EH (cell line): ENCODE measurements at regions not wholly inside any gene's neighbourhood (a gene's known extent, or its start where the extent isn't known, plus 50 kb on each side); places are given as distances from the start of the nearest gene placed in this dataset.
"Not testable (repeated sequence)": the region's sequence is repeated elsewhere in the genome, so short reads cannot be mapped to it uniquely, and the experiment has no call there.

Experiments
- DNase-seq: peaks from one replicate; pipeline ENCODE4 v3.0.0-alpha.2; 2015; ENCODE audit warnings: low read depth

GRCh38 chr3:153551536-153552285 is 389.7 kb downstream of the RAP2B start:
- DNase-seq, result no peak

GRCh38 chr3:153552887-153553604 is 391.0 kb downstream of the RAP2B start:
- no peak for DNase-seq

- no peak for DNase-seq
Observed at GRCh38 chr3:153553605-153553945, 391.5 kb downstream of the RAP2B start.

GRCh38 chr3:153555919-153556318 is 393.9 kb downstream of the RAP2B start:
- no peak for DNase-seq

DNA sequence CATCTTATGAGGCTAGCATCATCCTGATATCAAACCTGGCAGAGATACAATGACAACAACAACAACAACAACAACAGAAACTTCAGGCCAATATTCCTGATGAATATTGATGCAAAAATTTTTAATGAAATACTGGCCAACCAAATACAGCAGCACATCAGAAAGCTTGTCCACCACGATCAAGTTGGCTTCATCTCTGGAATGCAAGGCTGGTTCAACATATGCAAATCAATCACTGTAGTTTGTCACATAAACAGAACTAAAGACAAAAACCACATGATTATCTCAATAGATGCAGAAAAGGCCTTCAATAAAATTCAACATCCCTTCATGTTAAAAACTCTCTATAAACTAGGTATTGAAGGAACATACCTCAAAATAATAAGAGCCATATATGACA is 397.3 kb downstream of the RAP2B start:
- DNase-seq, result not testable (repeated sequence)

- no peak for DNase-seq
Observed at GRCh38 chr3:153567011-153567410, 405.0 kb downstream of the RAP2B start.

- DNase-seq, result no peak
Observed at GRCh38 chr3:153567556-153567955, 405.5 kb downstream of the RAP2B start.

GRCh38 chr3:153570481-153570880 is 408.5 kb downstream of the RAP2B start:
- DNase-seq, result not testable (repeated sequence)

GRCh38 chr3:153572165-153572564 is 410.1 kb downstream of the RAP2B start:
- DNase-seq, result no peak

DNA sequence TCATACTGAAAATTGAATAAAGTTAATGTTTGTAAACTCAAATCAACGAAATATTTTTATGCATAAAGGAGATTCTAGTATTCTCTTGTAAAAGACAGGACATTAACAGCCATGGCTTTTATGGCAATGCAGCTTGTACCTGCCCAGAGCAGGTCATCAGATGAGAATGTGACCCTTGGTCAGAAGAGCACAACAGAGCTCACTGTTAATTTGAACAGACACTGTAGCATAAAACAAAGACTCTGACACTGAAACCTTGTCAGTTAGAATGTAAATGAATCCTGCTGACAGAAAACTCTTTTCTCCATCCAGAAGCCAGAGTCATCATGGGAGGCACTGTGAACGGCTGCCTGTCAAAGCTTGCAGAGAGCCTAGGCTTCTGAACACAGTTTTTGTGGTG is 410.6 kb downstream of the RAP2B start:
- DNase-seq, result no peak

DNA sequence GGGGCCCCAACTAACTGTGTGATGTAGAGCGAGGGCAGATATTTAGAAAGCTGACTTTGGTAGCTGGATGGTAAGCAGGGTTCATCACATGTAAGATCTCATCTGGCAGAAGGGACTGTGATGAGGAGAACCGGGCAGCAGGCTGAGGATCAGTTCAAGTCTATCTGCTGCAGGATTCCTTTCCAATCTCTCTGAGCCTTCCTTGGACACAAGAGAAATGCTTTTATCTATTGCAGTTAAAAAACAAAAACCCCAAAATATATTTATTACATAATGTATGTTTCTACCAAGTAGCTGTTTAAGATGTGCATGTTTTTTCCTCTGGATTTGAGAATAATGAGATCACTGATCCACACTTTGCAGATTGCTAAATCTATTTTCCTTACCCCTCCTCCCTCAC is 411.5 kb downstream of the RAP2B start:
- DNase-seq, result no peak

DNA sequence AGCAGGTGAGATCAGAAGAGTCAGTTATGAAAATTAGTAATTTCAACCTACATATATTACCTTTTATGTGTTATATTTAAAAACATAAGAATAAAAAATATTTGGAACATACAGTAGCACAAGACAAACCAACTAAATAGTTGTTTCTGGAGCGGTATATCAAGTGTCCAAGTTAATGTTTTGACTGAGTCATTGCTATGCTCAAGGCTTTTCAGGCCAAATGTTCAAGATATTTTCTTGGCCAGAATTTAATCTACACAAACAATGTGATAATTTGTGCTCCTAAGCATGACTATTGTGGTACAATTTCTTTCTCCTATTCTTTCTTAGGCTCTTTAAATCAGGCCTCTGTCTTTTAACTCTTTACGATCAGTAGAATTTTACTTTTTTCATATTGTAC is 412.4 kb downstream of the RAP2B start:
- no peak for DNase-seq

GRCh38 chr3:153577059-153577736 is 415.2 kb downstream of the RAP2B start:
- no peak for DNase-seq

- DNase-seq, result no peak
Observed at GRCh38 chr3:153578046-153578445, 416.0 kb downstream of the RAP2B start.

- peak; percentile 35 for DNase-seq
Observed at GRCh38 chr3:153590051-153590450, 428.0 kb downstream of the RAP2B start.

- peak; percentile 8 for DNase-seq
Observed at GRCh38 chr3:153591561-153592245, 429.7 kb downstream of the RAP2B start.

DNA sequence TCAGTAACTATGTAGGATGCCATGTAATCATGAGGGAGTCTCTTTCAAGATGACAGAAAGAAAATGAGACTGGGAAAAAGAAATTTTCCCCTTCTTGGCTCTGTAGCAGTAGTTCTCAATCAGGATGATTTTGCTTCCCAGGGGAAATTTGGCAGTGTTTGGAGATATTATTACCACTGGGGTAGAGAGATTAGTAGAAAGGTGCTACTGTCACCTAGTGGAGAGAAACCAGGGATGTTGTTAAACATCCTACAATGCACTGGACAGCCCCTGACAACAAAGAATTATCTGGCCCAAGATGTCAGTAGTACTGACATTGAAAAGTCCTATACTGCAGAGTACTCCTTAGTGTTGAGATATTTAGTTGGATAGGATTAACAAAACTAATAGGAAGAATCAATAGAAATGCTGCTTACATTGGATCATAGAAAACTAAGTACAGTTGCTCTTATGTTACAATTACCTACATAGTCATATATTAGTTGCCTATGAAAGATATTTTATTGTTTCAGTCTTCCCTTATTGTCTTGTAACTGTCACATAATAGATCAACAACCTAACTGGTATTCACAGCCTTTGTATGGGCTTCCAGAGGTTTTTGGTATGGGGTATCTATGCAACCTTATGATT is 433.3 kb downstream of the RAP2B start:
- peak; percentile 63 for DNase-seq

GRCh38 chr3:153596401-153596800 is 434.4 kb downstream of the RAP2B start:
- DNase-seq, result no peak

GRCh38 chr3:153599685-153600084 is 437.7 kb downstream of the RAP2B start:
- DNase-seq, result peak; percentile 91

- DNase-seq, result peak; percentile 13
Observed at GRCh38 chr3:153600896-153601295, 438.9 kb downstream of the RAP2B start.

DNA sequence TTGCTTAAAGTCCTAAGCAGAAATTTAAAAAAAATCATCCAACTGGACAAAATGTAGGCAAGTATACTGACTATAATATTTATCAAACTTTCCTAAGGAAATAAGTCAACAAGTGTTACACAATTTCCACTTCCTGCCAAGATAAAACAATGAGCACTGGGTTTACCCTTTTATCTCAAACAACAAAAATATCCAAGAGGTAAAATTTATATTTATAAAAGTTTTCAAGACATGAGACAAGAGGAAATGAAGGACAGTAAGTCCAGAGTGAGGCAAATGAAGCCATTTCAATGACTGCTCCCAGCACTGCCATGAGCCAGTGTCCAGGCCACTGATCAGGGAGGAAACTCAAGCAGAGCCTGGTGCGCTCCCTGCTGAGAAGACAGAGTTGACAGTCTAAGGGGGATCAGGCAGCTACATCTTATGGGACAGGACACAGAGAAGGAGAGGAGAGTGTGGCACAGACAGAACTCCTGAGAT is 439.4 kb downstream of the RAP2B start:
- DNase-seq, result no peak

DNA sequence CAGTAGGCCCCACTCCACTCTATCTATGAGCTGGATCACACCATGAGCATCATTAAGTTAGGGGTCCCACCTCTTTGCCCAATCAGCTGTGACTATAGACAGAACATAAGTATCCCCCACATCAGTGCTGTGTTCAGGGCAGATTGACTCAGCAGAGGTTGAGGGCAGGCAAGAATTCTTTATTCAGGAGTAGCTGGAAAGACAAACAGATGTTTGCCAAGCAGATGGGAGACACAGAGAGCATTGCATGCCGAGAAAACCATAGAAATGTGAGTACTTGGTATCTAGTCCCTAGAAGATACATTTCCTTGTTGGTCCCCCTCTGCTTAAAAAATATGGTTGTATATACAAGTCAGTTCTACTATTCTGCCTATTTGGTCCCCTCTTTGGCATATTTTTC is 440.8 kb downstream of the RAP2B start:
- DNase-seq, result peak; percentile 14
